ENCODE measurements at regions not wholly inside any gene's neighbourhood (a gene's known extent, or its start where the extent isn't known, plus 50 kb on each side); places are given as distances from the start of the nearest gene placed in this dataset.

DNA sequence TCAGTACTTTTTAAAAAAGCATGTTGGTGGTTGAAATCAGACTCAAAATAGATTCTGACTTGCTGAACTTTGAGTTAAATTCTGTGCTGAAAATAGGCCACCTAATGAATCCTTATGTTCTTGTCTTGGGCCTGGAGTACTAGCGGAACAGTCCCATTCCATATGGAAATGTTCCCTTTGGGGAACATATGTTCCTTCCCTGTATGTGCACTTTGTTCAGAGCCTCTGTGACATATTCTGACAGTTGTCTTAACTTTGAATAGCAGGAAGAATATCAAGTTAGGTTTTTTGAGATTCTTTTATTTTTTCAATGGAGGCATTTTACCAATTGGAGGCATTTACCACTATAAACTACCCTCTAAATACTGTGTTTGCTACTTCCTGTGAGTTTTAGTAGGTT is 1667.8 kb downstream of the PLA2G4A start:
- TF ChIP-seq, protein P1, sequence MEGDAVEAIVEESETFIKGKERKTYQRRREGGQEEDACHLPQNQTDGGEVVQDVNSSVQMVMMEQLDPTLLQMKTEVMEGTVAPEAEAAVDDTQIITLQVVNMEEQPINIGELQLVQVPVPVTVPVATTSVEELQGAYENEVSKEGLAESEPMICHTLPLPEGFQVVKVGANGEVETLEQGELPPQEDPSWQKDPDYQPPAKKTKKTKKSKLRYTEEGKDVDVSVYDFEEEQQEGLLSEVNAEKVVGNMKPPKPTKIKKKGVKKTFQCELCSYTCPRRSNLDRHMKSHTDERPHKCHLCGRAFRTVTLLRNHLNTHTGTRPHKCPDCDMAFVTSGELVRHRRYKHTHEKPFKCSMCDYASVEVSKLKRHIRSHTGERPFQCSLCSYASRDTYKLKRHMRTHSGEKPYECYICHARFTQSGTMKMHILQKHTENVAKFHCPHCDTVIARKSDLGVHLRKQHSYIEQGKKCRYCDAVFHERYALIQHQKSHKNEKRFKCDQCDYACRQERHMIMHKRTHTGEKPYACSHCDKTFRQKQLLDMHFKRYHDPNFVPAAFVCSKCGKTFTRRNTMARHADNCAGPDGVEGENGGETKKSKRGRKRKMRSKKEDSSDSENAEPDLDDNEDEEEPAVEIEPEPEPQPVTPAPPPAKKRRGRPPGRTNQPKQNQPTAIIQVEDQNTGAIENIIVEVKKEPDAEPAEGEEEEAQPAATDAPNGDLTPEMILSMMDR (IDR thresholded peaks at IDR 0.05; ENCODE audit: low read depth, low read length): no peak
- TF ChIP-seq EZH2phosphoT487 (IDR thresholded peaks at IDR 0.05; ENCODE audit: low read depth): no peak

Data from OCI-LY3 (cell line).